T-helper 2 cell treated with Interferon-gamma antibody and Interleukin-4, amounts not matched to agents 100 ng/mL and 5 ng/mL, for 36 hours (primary cell): ENCODE measurements at regions not wholly inside any gene's neighbourhood (a gene's known extent, or its start where the extent isn't known, plus 50 kb on each side); places are given as distances from the start of the nearest gene placed in this dataset.

Source experiments
- intact Hi-C: fragments of 100-400 bp; cut with micrococcal nuclease; formaldehyde crosslinking; loops from one replicate; pipeline ENCODE4 v1.15.1; 2023

- intact Hi-C loops: no loop called here
These were observed 133.4 kb upstream of the E2F8 start for GRCh38 chr11:19374151-19374569.

- intact Hi-C loops: no loop called here
These were observed 131.6 kb upstream of the E2F8 start for GRCh38 chr11:19372381-19372780.

GRCh38 chr11:19370100-19370861 is 129.5 kb upstream of the E2F8 start:
- intact Hi-C loops: no loop called here

- intact Hi-C loops: no loop called here
These were observed 128.1 kb upstream of the E2F8 start for GRCh38 chr11:19368726-19369375.

GRCh38 chr11:19366992-19367709 is 126.4 kb upstream of the E2F8 start:
- intact Hi-C loops: no loop called here

- intact Hi-C loops: no loop called here
These were observed 125.1 kb upstream of the E2F8 start for GRCh38 chr11:19365743-19366410.

- intact Hi-C loops: no loop called here
These were observed 118.7 kb upstream of the E2F8 start for GRCh38 chr11:19359221-19360000.

- intact Hi-C loops: no loop called here
These were observed 117.2 kb upstream of the E2F8 start for GRCh38 chr11:19357943-19358342.

GRCh38 chr11:19355601-19356000 is 114.9 kb upstream of the E2F8 start:
- intact Hi-C loops: no loop called here

GRCh38 chr11:19353287-19353850 is 112.6 kb upstream of the E2F8 start:
- intact Hi-C loops: no loop called here

- intact Hi-C loops: no loop called here
These were observed 112.0 kb upstream of the E2F8 start for GRCh38 chr11:19352771-19353160.

GRCh38 chr11:19352072-19352770 is 111.5 kb upstream of the E2F8 start:
- intact Hi-C loops: no loop called here

- intact Hi-C loops: no loop called here
These were observed 110.7 kb upstream of the E2F8 start for GRCh38 chr11:19351426-19351825.

- intact Hi-C loops: no loop called here
These were observed 109.4 kb upstream of the E2F8 start for GRCh38 chr11:19350160-19350559.

GRCh38 chr11:19349340-19350025 is 108.7 kb upstream of the E2F8 start:
- intact Hi-C loops: no loop called here

- intact Hi-C loops: no loop called here
These were observed 107.2 kb upstream of the E2F8 start for GRCh38 chr11:19347911-19348310.

- intact Hi-C loops: no loop called here
These were observed 105.3 kb upstream of the E2F8 start for GRCh38 chr11:19345848-19346681.

GRCh38 chr11:19345519-19345847 is 104.7 kb upstream of the E2F8 start:
- intact Hi-C loops: no loop called here
